SIG-M5 treated with dmso at 0.1 percent for 504 hours (cell line): ENCODE measurements at regions not wholly inside any gene's neighbourhood (a gene's known extent, or its start where the extent isn't known, plus 50 kb on each side); places are given as distances from the start of the nearest gene placed in this dataset.

Source experiments
- DNase-seq: peaks from one replicate; lab custom pipeline; 2025; ENCODE audit not compliant: unreplicated experiment; lab: John Stamatoyannopoulos, UW

DNA sequence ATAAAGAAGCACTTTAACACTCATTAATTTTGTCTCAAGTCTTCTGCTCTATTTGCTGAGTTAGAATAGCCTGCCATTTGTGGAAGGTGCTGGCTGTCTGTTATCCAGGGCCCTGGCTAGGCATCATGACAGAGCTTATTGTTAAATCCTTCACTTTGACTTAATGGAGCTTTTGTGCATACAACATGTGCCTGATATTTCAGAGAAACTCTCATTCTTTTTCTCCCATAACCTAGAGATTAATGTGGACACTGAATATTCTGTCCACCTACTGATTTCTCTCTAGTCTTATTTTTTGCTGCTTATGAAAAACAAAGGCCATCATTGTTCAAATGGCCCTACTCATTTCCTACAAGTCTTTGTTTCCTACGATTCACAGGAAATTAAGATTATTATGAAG is 383.1 kb upstream of the HTR2A start:
- no peak for DNase-seq

DNA sequence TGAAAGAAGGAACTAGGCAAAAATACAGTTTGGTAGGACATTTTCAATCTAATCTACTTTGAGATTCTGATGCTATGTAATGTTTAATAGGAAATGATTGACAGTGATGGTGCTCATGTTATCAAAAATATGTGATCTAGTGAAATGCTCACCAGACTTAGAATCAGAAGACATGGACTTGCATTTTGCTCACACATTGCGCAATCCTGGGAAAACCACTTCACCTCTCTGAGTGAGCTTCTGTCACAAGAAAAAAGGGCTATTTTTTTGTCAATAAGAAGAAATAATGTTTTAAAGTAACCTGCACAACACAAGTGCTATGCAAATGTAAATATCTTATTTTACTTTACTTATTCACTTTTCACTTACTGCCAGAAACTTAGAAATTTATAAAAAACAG is 380.9 kb upstream of the HTR2A start:
- no peak for DNase-seq

DNA sequence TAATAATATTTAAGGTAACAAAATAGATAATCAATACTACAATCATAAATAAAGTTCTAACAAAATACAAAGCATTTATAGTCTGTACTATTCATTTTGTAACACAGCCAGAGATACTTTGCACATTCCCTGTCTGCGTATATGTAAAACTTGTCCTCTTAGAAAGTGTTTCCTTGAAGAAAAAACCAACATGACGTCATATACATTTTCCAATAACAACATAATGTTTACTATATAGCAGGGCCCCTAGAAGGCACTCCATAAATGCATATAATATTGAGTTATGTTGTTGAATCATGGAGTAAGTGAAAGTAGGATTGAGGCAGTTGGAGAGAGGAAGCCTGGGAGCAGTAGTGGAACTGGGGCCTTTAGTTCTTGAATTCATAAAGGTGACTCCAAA is 371.4 kb upstream of the HTR2A start:
- DNase-seq, result no peak

DNA sequence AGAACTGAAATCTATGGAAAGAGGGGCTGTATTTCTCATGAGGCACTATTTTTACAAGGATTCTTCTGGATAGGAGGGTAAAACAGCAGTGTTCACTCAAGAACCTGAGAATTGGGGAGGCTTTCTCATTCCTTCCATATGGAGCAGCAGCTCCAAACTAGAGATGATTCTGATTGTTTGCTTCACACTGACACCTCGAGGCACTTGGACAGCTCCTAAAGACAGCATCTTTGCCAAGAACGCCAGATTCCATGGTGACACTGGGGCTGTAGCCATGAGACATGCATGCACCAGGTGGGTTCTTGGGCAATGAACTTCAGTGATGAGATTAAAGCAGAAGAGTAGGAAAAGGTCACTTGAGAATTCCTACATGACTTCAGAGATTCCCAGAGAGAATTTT is 361.5 kb upstream of the HTR2A start:
- no peak for DNase-seq

DNA sequence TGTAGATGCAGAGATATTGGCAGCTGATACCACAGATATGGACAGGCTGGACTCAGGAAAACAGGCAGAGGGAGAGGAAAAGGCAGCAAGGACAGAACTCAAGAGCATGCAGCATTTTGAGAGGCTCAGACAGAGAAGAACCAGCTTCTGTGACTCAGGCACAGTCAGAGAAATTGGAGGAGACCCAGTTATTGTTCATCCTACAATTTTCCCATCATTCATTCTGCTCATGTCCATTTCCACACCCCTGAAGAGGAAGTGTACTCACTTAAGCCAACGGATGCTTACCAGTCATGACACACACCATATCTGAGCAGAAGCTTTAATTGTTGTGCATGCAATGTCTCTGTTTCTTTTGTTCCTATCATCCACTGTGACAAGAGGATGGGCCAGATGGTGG is 359.8 kb upstream of the HTR2A start:
- DNase-seq, result no peak

DNA sequence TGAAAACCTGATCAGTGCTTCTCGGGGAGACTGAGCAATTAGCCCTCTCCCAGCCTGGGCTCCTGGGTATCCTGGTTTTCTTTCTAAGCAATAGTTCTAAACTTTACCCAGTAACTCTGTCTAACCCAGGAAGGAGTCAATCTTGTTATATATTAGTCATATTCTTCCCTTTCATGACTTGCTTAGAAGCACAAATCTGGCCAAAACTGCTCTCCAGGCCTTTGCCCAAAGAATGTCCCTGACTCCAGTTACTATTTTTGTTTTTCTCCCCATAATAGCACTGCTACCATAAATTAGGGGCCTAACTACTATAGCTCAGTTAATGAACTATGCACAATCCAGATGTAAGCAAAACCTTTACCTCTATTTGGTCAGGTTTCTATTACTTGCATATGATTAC is 355.8 kb upstream of the HTR2A start:
- DNase-seq, result no peak

DNA sequence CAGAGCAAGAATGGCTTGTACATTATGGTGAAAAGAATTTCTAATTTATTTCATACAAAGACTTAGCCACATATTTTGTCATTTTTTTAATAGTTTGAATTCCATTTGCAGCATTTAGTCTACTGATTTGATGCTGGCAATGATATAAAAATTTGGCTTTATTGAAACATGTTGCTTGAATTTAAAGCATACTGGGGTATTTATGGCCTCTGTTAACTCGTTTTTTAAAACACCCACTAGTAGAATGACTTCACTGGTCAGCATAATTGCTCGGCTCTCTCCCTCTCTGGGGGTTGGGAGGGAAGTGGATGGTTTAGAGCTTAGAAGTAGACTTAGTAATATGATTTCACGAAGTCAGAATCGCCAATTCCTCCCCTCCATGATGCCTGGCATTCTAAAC is 354.9 kb upstream of the HTR2A start:
- no peak for DNase-seq

DNA sequence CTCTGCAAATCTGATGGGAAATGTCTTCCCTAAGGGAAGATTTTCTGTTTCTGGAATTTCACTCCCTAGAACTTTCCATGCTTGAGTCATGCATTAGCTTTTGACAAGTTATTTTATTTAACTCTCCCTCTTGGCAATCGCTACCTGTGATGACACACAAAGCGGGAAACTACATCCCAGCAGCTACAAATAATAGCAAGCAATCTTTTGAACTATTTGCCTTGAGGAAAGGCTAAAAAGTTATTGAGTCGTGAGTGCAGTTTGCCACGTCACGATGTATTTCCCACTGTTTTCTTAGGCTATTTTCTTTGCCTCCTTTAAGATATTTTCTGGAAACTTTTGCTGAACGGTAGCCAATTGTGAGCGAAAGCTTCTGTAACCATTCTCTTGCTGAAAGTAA is 353.3 kb upstream of the HTR2A start:
- DNase-seq, result no peak

DNA sequence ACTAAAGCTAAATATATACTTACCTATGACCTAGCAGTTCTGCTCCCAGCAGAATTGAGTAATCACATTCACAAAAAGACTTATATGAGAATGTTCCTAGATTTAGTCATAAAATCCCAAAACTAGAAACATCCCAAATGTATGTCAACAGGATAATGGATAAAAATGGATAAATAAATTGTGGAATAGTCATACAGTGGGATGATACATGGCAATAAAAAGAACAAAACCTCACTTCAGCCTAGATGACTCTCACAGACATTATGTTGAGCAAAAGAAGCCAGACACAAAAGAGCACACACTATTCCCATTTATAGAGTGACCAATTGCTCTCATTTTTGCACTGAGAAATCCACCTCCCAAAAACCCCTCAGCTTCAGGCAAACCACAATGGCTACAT is 352.4 kb upstream of the HTR2A start:
- no peak for DNase-seq

DNA sequence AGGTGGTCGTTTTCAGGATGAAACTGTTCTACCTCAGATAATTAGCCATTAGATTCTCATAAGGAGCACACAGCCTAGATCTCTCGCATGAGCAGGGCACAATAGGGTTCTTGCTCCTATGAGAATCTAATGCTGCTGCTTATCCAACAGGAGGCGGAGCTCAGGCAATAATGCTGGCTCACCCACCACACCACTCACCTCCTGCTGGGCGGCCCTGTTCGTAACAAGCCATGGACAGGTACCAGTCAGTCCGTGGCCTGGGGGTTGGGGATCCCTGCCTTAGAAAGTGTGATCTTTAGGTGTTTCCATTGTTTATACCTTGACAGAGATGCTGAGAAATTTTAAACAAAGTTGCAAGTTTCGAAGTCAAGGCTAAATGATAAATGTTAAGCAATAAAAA is 344.6 kb upstream of the HTR2A start:
- no peak for DNase-seq

DNA sequence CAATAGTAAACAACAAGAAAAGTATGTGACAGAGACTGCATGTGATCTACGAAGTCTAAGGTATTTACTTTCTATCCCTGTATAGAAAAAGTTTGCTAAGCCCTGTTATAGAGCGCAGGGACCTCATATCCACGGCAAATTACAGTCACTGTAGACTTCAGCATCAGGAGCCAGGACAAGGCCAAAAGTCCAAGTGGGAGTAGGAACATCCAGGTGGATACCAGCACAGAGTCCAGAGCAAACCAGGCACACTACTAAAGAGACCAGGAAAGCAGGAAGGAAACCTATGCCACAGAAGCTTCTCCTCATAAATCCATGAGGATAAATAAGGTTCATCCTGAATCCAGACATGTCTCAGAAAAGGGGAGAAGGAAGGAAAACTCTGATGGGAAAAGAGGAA is 342.2 kb upstream of the HTR2A start:
- no peak for DNase-seq

DNA sequence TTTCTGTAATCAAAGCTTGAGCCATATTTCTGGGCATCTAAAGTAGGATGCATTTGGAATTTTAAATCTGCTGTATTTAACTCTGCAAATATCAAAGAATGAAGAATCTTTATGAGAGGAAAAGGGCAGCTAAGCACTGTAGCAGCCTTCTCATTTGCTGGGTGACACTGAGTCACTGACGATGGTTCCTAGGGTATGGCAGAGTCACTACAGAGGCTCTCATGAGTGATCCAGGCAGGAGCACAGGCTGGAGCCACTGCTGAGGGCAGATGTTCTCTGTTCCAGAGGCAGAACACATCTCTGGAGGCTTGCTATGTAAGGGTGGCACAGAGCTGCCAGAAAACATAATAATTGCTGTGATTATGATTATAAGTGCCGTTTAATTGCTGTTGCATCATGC is 340.7 kb upstream of the HTR2A start:
- no peak for DNase-seq

DNA sequence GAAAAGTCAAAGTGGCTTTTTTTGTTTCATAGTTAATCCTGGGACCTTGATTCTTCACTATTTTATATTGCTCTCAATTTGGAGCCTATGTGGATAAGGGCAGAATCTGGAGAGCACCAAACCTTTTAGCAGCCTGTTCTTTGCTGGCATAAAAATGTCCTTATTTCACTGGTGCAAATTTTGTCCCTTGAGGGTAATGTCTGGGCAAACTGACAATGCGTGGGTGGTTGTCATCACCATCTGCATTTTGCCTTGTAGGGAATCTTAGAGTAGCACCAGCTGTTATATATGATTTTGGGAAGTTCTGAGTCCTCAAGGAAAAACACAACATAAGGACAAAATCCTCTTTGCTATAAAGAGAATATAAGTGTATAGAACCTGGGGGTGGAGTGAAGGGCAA is 336.9 kb upstream of the HTR2A start:
- no peak for DNase-seq

DNA sequence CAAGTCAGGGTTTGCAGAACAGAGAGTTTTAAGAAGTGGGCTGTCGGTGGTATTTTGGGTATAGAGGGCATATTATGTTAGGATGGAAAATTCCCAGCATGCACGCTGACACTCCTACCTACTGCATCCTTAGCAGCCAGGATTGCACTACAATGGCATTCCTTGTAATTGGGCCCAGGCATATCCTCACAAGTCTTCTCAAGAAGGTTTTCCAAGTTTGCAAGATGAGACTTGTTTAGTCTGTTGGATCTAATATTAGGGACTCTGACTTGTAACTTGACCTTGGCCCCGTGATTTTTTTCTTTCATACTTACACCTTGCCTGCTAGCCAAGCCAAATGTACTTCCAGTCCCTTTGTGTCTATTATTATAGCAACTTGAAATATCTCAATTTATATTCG is 335.7 kb upstream of the HTR2A start:
- DNase-seq, result no peak

DNA sequence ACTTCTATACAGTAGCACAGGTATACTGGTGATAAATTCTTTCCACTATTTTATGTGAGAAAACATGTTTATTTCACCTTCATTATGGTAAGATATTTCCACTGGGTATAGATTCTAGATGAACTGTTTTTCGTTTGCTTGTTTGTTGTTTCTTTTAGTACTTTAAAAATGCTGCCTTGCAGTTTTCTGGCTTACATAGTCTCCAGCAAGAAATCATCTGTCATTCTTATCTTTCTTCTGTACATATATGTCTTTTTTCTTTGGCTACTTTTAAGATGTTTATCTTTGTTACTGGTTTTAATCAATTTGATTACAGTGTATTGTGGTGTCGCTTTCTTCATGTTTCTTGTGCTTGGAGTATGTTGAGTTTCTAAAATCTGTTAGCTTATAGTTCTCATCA is 333.3 kb upstream of the HTR2A start:
- DNase-seq, result no peak

DNA sequence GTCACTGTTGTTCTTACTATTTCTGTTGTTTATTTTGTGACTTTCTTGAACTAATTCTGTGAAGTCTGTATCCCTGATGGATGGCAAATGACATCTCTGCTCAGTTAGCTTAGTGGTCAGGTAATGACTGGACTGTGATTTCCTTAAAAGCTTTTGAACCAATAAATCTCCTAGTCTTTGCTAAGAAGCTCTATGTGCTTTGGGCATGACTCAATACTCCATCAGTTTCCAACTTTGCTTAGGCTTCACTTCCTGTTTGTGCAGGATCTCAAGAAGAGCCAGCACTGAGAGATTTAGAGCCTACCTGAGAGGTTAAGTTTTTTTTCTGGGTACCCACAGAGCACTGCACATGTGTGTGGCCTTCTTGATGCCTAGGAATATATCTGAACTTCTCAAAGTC is 329.7 kb upstream of the HTR2A start:
- no peak for DNase-seq

DNA sequence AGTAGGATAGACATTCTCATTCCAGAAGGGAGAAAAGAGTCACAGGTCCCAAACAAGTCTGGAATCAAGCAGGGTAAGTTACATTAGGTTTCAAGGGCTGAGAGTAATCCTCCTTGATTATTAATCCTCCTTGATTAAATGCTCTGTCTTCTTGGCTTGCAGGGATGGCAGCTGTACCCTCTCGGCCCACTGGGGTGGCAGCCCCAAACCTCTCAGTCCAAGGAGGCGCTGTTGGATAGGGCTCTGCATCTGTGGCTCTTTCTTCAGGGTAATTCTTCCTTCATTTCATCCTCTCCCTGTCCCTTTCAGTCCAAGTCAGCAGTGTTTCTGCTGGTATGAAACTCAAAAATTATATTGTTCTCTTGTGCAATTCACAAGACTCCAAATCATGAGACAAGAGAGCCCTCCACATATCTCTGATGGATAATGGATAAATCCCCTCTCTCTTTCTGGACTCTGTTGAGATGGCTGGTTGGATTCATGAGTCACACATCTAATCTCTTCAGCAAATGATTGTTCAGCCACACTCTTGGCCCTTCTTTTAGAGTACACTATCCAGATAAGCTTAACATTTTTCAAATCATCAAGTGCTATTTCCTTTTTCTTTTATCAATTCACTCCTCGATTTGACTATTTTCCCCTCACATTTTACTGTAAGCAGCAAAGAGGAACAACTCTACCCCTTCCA is 323.7 kb upstream of the HTR2A start:
- DNase-seq, result no peak

DNA sequence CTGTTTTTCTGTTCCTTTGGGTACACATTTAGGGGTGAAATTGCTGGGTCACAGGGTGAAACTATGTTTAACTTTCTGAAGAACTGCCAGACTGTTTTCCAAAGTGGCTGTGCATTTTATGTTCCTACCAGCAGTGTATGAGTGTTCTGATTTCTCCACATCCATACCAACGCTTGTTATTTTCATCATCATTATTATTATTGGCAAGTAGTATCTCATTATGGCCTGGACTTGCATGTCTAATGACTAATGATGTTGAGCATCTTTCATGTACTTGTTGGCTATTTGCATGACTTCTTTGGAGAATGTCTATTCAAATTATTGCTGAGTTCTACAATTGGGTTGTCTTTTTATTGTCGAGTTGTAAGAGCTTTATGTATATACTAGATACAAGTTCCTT is 321.8 kb upstream of the HTR2A start:
- DNase-seq, result no peak

DNA sequence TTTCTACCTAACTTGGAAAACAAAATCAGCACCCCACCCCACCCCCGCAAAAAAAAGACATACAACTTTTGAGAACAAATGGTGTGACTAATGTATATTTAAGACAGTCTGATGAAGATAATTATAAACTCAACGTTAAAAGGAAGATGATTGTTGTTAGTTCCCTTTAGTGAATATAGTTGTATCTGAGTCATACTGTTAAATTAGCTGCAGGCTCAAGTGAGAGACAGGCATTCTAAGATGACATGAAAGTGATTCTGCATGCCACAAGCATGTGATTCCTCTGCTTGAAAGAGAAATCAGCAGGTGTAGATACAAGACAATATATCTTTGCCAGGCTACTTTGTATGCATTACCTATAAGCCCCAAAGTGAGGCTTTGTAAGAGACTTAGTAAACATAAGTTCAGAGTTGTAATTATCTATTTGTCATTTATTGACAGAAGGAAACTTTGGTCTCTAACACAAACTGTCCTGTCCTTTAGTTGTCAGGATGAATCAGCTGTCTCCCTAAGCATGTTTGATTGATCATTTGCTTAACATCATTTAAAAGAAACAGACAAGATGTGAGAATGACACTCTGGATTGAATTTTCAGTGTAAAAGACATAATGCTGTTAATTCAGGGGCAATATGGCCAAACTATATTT is 319.4 kb upstream of the HTR2A start:
- DNase-seq, result no peak

DNA sequence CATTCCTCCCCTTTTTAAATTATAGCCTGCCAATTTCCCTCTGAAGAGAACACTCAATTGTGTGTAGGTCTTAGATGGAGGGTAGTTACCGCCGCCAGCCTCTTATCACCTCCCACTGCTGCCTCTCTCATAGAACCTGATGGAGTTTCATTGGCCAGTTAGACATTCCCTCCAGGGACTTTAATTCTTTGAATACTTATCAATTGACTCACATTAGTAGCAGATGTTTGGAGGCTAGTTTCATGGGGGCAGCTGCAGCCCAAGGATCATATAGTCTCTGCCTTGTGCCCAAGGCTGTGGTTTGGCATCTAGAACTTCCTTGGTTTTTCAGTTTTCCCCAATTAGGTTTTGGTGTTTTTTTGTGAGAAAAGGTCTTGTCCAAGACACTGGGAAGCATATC is 318.9 kb upstream of the HTR2A start:
- DNase-seq, result no peak

DNA sequence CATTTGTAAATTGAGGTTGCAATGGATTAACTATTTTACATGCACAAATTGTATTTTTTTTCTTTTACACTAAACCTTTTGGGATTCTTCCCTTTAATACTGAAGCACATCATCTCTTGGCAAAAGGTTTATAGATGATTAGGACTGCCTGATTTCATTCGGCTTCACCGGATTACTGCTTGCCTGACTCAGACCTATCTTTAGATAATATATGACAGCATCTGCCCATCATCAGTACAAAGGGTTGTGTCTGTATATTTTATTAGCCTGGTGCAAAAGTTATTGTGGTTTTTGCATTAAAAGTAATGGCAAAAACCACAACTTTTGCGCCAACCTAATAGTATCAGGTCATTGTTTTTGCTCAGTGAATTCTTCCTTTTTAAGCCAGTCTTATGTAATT is 316.2 kb upstream of the HTR2A start:
- no peak for DNase-seq

DNA sequence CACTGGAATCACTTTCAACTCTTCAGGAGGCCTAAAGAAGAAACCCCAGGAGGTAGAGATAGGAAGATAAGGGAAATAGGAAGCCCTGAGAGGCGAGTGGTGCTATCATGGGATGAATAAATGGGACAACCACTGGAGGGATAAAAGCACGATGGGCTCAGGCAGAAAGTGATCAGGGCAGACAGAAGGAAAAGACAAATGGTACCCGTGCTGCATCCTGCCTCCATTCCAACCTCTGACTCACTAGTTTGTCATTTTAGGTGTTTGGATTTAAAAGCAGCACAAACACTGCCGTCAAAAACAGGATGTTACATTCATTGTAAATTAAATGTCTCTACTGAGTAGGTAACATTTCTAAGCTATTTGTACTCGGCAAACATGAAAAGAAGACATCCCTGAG is 314.3 kb upstream of the HTR2A start:
- no peak for DNase-seq

DNA sequence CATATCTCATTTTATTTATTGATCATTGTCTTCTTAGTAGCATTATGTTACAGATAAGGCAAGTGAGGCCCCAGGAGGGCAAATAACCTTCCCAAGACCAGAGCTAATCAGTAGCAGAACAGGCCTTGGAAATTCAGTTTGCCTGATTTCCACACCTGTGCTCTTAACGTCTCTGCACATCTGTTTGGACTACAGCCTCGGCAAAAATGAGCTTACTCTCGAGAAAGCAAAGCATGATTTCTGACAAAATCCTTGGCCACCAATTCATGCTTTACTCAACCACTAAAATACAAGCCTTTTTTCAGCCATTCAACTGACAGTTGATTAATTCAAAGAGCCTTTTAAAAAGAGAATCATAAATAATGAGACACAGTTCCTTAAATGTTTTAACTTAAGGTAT is 309.3 kb upstream of the HTR2A start:
- DNase-seq, result no peak
